GDM1 (cell line): ENCODE measurements at regions not wholly inside any gene's neighbourhood (a gene's known extent, or its start where the extent isn't known, plus 50 kb on each side); places are given as distances from the start of the nearest gene placed in this dataset.

Experiments used
- DNase-seq: peaks from one replicate; lab custom pipeline; 2025; lab: John Stamatoyannopoulos, UW

GRCh38 chr3:194069421-194070219 lies 66.3 kb upstream of the HES1 start:
- no peak for DNase-seq

- DNase-seq: no peak
Measured at GRCh38 chr3:194070220-194070633, 65.7 kb upstream of the HES1 start.

- peak; percentile 87 for DNase-seq
Measured at GRCh38 chr3:194070634-194071409, 65.1 kb upstream of the HES1 start.

DNA sequence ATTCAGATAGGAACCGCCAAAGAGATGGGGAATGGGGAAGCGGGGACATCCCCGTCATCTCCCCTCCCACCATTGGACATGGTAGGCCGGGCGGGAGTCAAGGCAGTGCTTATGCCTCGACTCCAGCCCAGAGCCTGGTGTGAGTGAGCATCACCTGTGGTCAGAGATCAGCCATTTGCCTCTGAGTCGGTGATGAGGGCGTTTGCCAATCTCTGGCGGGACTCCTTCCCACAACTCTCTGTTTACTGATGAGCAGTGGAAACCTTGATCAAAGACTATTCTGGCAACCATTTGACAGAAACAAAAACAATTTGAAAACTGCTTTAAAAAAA lies 63.9 kb upstream of the HES1 start:
- no peak for DNase-seq

GRCh38 chr3:194072691-194073279 lies 63.2 kb upstream of the HES1 start:
- no peak for DNase-seq

DNA sequence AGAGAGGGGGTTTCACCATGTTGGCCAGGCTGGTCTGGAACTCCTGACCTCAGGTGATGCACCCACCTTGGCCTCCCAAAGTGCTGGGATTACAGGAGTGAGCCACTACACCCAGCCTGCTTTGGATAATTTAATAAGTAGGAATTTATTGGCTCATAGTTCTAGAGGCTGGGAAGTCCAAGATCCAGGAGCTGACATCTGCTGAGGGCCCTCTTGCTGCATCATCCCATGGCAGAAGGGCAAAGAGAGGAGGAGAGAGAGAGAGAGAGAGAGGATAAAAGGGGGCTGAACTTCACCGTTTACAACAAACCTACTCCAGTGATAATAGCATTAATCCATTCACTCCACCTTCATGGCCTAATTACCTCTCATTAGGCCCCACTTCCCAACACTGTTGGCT lies 62.0 kb upstream of the HES1 start:
- DNase-seq: no peak

DNA sequence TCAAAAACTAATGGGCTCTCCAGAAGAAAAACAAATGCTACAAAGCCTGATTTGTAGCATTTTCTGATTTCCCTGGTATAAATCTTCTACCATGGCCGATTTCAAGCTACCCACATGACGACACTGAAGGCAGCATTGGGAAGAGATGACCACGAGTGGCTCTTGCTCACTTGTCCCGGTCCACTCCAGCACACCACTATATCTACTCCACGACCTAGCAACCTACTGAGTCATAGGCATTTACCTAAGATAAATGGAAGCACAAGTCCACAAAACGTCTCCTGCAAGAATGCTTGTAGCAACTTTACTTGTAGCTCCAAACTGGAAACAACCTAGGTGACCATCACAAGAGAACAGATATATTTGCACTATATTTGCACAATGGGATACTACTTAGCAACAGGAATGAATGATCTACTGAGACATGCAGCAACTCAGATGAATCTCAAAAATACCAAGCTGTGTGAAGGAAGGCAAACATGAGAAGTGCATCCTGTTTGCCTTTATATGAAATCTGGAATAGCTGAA lies 60.8 kb upstream of the HES1 start:
- no peak for DNase-seq

- no peak for DNase-seq
Measured at GRCh38 chr3:194075802-194076460, 60.0 kb upstream of the HES1 start.

GRCh38 chr3:194076475-194076874 lies 59.5 kb upstream of the HES1 start:
- DNase-seq: no peak

GRCh38 chr3:194077602-194078001 lies 58.3 kb upstream of the HES1 start:
- DNase-seq: no peak

DNA sequence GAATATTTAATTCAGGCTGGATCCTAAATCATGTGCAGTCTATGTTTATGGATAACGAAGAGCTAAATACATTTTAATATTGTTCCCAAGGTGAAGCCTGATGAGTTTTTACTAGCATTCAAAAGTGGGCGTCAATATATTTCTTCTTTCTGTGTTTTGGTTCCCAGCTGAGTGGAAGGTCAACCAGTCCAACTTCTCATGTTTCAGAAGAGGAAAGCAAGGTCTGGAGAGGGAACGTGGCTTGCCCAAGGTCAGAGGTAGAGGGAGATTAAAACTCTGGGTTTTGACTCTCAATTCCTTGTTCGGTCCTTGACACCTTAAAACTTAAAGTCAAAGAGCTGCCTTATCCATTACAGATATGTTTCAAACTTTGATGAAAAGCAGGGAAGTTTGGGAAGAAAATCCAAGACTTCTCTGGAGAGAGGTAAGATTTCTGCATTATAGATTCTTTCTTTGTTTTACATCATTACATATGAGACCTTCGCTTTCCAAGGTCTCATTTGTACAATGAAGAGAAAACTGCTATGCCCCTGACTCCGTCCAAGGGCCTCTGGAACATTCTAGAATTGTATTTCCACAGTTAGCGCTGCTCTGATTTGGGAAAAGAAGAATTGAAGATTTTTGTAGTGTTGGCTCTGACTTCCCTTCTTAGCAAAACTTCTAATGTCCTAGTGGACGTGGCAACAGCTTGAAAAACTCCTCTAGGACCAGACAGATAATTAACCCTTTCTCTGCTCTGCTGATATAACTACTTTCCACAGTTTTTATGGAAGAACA lies 57.7 kb upstream of the HES1 start:
- no peak for DNase-seq

DNA sequence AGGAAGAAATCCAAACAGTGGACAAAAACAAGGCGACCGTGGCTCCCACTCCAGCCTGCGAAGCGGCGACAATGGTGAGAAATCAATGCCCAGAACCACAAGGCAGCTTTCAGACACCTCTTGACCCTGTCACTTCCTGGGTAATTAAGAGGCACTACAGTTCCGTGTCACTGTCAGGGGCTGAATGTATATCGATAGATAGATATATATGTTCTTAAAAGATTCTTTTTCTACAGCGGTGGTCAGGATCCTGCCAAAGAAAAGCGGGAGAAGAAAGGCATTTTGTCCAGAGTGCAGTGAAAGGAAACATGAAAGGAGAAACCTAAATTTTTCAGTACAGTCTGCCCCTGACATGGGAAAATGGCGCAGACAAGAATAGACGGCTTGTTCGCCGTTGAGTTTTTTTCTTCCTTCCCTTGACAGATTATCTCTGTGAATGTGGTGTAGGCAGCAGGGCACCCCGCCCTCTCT lies 56.2 kb upstream of the HES1 start:
- no peak for DNase-seq

DNA sequence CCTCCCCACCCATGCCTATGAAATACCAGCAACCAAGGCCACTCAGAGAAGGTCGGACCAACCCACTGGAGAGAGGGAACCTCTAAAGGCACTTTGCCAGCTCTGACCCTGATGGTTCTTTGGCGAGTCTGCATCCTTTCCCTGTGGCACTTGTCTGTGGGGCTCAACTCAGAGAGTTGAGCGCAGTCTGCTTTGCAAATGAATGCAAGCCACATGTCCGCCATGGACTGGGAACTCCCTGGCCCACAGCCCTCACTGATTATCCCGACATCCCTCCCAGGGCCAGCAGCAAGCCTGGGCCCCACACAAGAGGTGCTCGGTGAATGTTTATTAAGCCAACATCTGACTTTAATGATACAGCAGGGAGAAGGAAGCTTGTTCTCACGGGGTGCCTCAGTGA lies 55.5 kb upstream of the HES1 start:
- DNase-seq: no peak

DNA sequence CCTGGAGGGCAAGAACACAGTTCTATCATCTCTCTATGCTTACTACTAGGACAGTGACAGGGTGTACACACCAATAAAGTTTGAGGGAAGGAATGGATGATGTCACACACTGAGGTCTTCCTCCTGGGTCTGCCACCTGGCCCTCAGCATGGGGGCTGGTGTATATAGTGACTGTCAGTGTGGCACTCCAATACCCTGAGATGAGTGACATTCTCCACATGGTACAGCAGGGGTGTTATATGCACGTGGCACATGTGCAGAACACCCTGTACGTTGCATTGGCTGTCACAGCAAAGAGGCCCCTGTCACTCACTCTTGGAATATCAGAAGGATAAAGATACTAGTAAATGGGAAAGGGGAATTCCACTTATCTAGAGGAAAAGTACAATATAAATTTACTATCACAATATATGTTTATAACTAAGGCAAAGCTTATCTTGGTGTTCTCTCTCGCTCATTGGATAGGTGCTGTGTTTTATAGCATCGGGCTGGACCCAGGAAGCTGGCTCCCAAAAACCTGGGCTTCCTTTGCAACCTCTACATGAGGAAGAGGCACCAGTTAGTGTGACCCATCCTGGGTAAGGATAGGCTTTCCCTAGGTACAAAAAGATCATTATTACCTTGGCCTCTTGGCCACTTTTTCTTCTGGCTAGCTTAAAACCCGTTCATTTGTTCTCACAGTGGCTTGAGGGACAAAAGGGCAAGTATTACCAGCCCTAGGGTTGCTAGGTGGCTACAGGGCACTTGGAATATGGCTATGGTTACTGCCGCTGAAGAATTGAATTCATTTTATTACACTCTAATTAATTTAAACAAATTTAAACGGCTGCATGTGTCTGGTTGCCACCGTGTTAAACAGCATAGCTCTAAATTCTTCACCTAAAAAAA lies 54.8 kb upstream of the HES1 start:
- no peak for DNase-seq

- DNase-seq: no peak
Measured at GRCh38 chr3:194081826-194082225, 54.1 kb upstream of the HES1 start.

GRCh38 chr3:194082743-194083636 lies 53.0 kb upstream of the HES1 start:
- no peak for DNase-seq

- DNase-seq: no peak
Measured at GRCh38 chr3:194083637-194084224, 52.2 kb upstream of the HES1 start.

GRCh38 chr3:194084284-194084683 lies 51.7 kb upstream of the HES1 start:
- no peak for DNase-seq
